SU-DHL-6 (cell line): ENCODE measurements at regions not wholly inside any gene's neighbourhood (a gene's known extent, or its start where the extent isn't known, plus 50 kb on each side); places are given as distances from the start of the nearest gene placed in this dataset.

Experiments used
- CTCF ChIP-seq: fragments of 200-600 bp; sonication (generic); IDR thresholded peaks from one replicate; pipeline ENCODE4 v1.5.1; 2017; ENCODE audit warnings: antibody characterized with exemption, mild to moderate bottlenecking, low read length, moderate library complexity; ENCODE audit not compliant: insufficient read depth, poor library complexity, severe bottlenecking
- EZH2phosphoT487 ChIP-seq: fragments of 200-600 bp; sonication (generic), shearing (Covaris generic); conservative IDR thresholded peaks from 2 replicates; pipeline ENCODE4 v1.6.1; 2018; ENCODE audit warnings: mild to moderate bottlenecking, antibody characterized with exemption, low read length, moderate library complexity, mixed read lengths

GRCh38 chr9:87250205-87250604, 247.5 kb upstream of the DAPK1 start:
- no peak for TF ChIP-seq CTCF
- no peak for TF ChIP-seq EZH2phosphoT487
